HPDE6-E6E7 (cell line): ENCODE measurements at regions not wholly inside any gene's neighbourhood (a gene's known extent, or its start where the extent isn't known, plus 50 kb on each side); places are given as distances from the start of the nearest gene placed in this dataset.
A peak's percentile ranks its signal among the peaks of the same experiment; 100 is the strongest.

Source experiments
- DNase-seq: peaks from one replicate; pipeline ENCODE4 v3.0.0; 2011; ENCODE audit warnings: missing footprints; ENCODE audit errors: extremely low spot score

GRCh38 chr13:36750046-36750445 is 69.0 kb upstream of the RFXAP start:
- DNase-seq, result no peak

- no peak for DNase-seq
Measured at GRCh38 chr13:36750461-36750860, 68.6 kb upstream of the RFXAP start.

- no peak for DNase-seq
Measured at GRCh38 chr13:36750946-36751345, 68.1 kb upstream of the RFXAP start.

GRCh38 chr13:36752673-36753072 is 66.3 kb upstream of the RFXAP start:
- DNase-seq, result no peak

GRCh38 chr13:36753176-36753575 is 65.8 kb upstream of the RFXAP start:
- no peak for DNase-seq

- DNase-seq, result no peak
Measured at GRCh38 chr13:36758345-36758744, 60.7 kb upstream of the RFXAP start.

- DNase-seq, result no peak
Measured at GRCh38 chr13:36763126-36763722, 55.8 kb upstream of the RFXAP start.

- DNase-seq, result no peak
Measured at GRCh38 chr13:36764536-36764935, 54.5 kb upstream of the RFXAP start.

- DNase-seq, result no peak
Measured at GRCh38 chr13:36764957-36765356, 54.1 kb upstream of the RFXAP start.

- DNase-seq, result peak; percentile 3
Measured at GRCh38 chr13:36766295-36766694, 52.7 kb upstream of the RFXAP start.

GRCh38 chr13:36767276-36767675 is 51.7 kb upstream of the RFXAP start:
- DNase-seq, result no peak

GRCh38 chr13:36769126-36769525 is 49.9 kb upstream of the RFXAP start:
- no peak for DNase-seq
